Endothelial cell of umbilical vein (primary cell): ENCODE measurements at regions not wholly inside any gene's neighbourhood (a gene's known extent, or its start where the extent isn't known, plus 50 kb on each side); places are given as distances from the start of the nearest gene placed in this dataset.

Experiments used
- BruUV-seq: library from RNA; stranded (reverse); fragments of 400-500 nt; replicated peaks from 2 replicates; lab custom pipeline; 2021; lab: Mats Ljungman, UMichigan
- CTCF ChIA-PET: fragments of 300-600, 350-600 bp; sonication (Branson Sonifier 250); formaldehyde crosslinking; loops from one replicate; lab custom pipeline; 2021; ENCODE audit warnings: antibody characterized with exemption, inconsistent platforms; lab: Charles Lee
- POLR2A ChIA-PET: fragments of 300-600, 350-600 bp; sonication (Branson Sonifier 250); formaldehyde crosslinking; loops from one replicate; lab custom pipeline; 2021; ENCODE audit warnings: antibody characterized with exemption, inconsistent platforms; lab: Charles Lee
- DNase-seq: peaks from one replicate; pipeline ENCODE4 v3.0.0-alpha.2; 2011; ENCODE audit warnings: low read depth, low spot score
- FAIRE-seq: peaks from 2 replicates; lab custom pipeline; 2011; peaks lifted over from hg19 to GRCh38; lab: Jason Lieb, UNC
- H2AFZ ChIP-seq: 2 replicates; pipeline ENCODE4 v1.6.0; 2012; ENCODE audit warnings: low read depth, low read length, control low read depth, inconsistent platforms
- H3K27ac ChIP-seq: 2 replicates; pipeline ENCODE4 v1.5.1; 2011; ENCODE audit warnings: low read depth, mild to moderate bottlenecking, control low read depth, low read length, moderate library complexity; ENCODE audit not compliant: insufficient read depth
- H3K27me3 ChIP-seq, 2 experiments: 2 replicates each; pipeline versions ENCODE4 v1.6.0 to v1.6.1; 2011; ENCODE audit warnings: low read length in 2 of 2, mixed read lengths in 1 of 2; ENCODE audit not compliant: control insufficient read depth in 2 of 2, insufficient read depth in 2 of 2
- H3K36me3 ChIP-seq, 2 experiments: 2 replicates in 1 of 2; 3 replicates in 1 of 2; pipeline ENCODE4 v1.5.1; 2011; ENCODE audit warnings: low read length in 2 of 2, mild to moderate bottlenecking in 1 of 2, moderate library complexity in 1 of 2; ENCODE audit not compliant: control insufficient read depth in 2 of 2, insufficient read depth in 2 of 2; ENCODE audit errors: extremely low read depth in 1 of 2
- H3K4me1 ChIP-seq: 3 replicates; pipeline ENCODE4 v1.5.1; 2011; ENCODE audit warnings: mild to moderate bottlenecking, low read length; ENCODE audit not compliant: control insufficient read depth, insufficient read depth; ENCODE audit errors: extremely low read depth
- H3K4me2 ChIP-seq: 2 replicates; pipeline ENCODE4 v1.6.1; 2011; ENCODE audit warnings: low read length, control low read depth, mixed read lengths; ENCODE audit not compliant: insufficient read depth
- H3K4me3 ChIP-seq, 3 experiments: fragments of 200-600 bp in 1 of 3; sonication (generic), shearing (Covaris generic) in 1 of 3; replicated peaks in 1 of 3; 2 replicates each; pipeline ENCODE4 v1.5.1; 2011 to 2016; ENCODE audit warnings: control low read depth in 3 of 3, low read length in 3 of 3, mild to moderate bottlenecking in 2 of 3, inconsistent platforms in 1 of 3, low read depth in 1 of 3, moderate library complexity in 1 of 3; ENCODE audit not compliant: insufficient read depth in 1 of 3
- H3K79me2 ChIP-seq: 2 replicates; pipeline ENCODE4 v1.6.0; 2012; ENCODE audit warnings: low read length, inconsistent platforms; ENCODE audit not compliant: control insufficient read depth, insufficient read depth
- H3K9ac ChIP-seq: replicated peaks from 2 replicates; pipeline ENCODE3; 2011; ENCODE audit warnings: low read length, control low read depth; ENCODE audit not compliant: insufficient read depth; ENCODE audit errors: extremely low read depth
- H3K9me1 ChIP-seq: replicated peaks from 3 replicates; pipeline ENCODE4 v1.6.0; 2011; ENCODE audit warnings: mild to moderate bottlenecking, low read length; ENCODE audit not compliant: control insufficient read depth, insufficient read depth; ENCODE audit errors: extremely low read depth
- H3K9me3 ChIP-seq: replicated peaks from 2 replicates; pipeline ENCODE4 v1.5.1; 2012; ENCODE audit warnings: low read length, inconsistent platforms; ENCODE audit not compliant: control insufficient read depth, insufficient read depth
- H4K20me1 ChIP-seq: replicated peaks from 2 replicates; pipeline ENCODE3; 2011; ENCODE audit warnings: mild to moderate bottlenecking, low read length; ENCODE audit not compliant: control insufficient read depth, insufficient read depth; ENCODE audit errors: extremely low read depth
- CTCF ChIP-seq, 2 donors: IDR thresholded peaks; 1 replicate in 1 of 2; 2 replicates in 1 of 2; pipeline ENCODE4 v1.5.1; 2011; ENCODE audit warnings: low read length in 2 of 2, mild to moderate bottlenecking in 2 of 2, moderate library complexity in 2 of 2, control low read depth in 1 of 2, inconsistent platforms in 1 of 2, low read depth in 1 of 2; ENCODE audit not compliant: insufficient read depth in 1 of 2; ENCODE audit errors: extremely low read depth in 1 of 2
- EZH2 ChIP-seq: IDR thresholded peaks from 2 replicates; pipeline ENCODE4 v1.6.1; 2012; ENCODE audit warnings: borderline replicate concordance, low read depth, mild to moderate bottlenecking, moderate library complexity, low read length, inconsistent platforms; ENCODE audit not compliant: severe bottlenecking
- GATA2 ChIP-seq: IDR thresholded peaks from 2 replicates; pipeline ENCODE4 v1.7.0; 2011; ENCODE audit warnings: low read depth, mild to moderate bottlenecking, moderate library complexity, mixed read lengths, low read length; ENCODE audit not compliant: insufficient read length, insufficient read depth
- JUN ChIP-seq: IDR thresholded peaks from 2 replicates; pipeline ENCODE4 v1.6.1; 2011; ENCODE audit warnings: borderline replicate concordance, low read depth; ENCODE audit not compliant: insufficient read length, insufficient read depth
- MAX ChIP-seq: IDR thresholded peaks from 2 replicates; pipeline ENCODE4 v1.6.1; 2011; ENCODE audit not compliant: insufficient read depth, insufficient read length
- MYC ChIP-seq: IDR thresholded peaks from one replicate; pipeline ENCODE4 v1.6.1; 2011; ENCODE audit warnings: mild to moderate bottlenecking, low read depth, low read length
- POLR2A ChIP-seq: IDR thresholded peaks from 2 replicates; pipeline ENCODE4 v1.6.1; 2012; ENCODE audit warnings: low read depth, mild to moderate bottlenecking, control low read depth, low read length
- POLR2AphosphoS5 ChIP-seq: IDR thresholded peaks from 2 replicates; pipeline ENCODE4 v1.6.1; 2012; ENCODE audit warnings: low read depth, mild to moderate bottlenecking, control low read depth, low read length, moderate library complexity; ENCODE audit not compliant: insufficient read depth
- dilution Hi-C: fragments of 300-500 bp; cut with MboI; formaldehyde crosslinking; loops from one replicate; pipeline ENCODE4 v1.15.0; 2019; ENCODE audit warnings: low sequenced_read_pairs; ENCODE audit not compliant: extremely low pct_ligation_motif_present
- intact Hi-C: fragments of 100-400 bp; cut with micrococcal nuclease; formaldehyde crosslinking; loops from one replicate; pipeline ENCODE4 v1.10.0; 2022

- FAIRE-seq (no peak), DNase-seq (no peak)
- H3K27me3 ChIP-seq: no peaks in the 10 kb centered on the region
- H3K27ac ChIP-seq: no peak overlapping the region
- TF ChIP-seq JUN (no peak), MYC (no peak), EZH2 (no peak), POLR2AphosphoS5 (no peak), CTCF (IDR thresholded peaks at IDR 0.05; ENCODE audit: extremely low read depth in 1 of 2, insufficient read depth in 1 of 2, low read depth in 1 of 2, low read length in 2 of 2) (no peak), GATA2 (no peak), POLR2A (no peak)
- no peak overlapping the region for H2AFZ ChIP-seq
- no peaks in the 10 kb centered on the region for H3K9me3 ChIP-seq
- no peak overlapping the region for H3K4me3 ChIP-seq
- H3K79me2 ChIP-seq: no peaks in the 10 kb centered on the region
- no peak overlapping the region for H3K4me2 ChIP-seq
- H3K36me3 ChIP-seq: no peaks in the 10 kb centered on the region
- no TSS peak for BruUV-seq
- intact Hi-C loops: no loop called here
- H3K9me1 ChIP-seq: no peaks in the 10 kb centered on the region
- no peaks in the 10 kb centered on the region for H4K20me1 ChIP-seq
- ChIA-PET CTCF (interaction anchor here (1.4 kb wide), 1 partner anchor 11 kb away, joined by 4 read pairs; no protein-coding TSS in a partner anchor), POLR2A (no interaction called here)
- no peak overlapping the region for H3K9ac ChIP-seq
- dilution Hi-C loops: no loop called here
- no peaks in the 10 kb centered on the region for H3K4me1 ChIP-seq
These were observed 277.6 kb downstream of the ZEB2 start for GRCh38 chr2:144242311-144242710.

GRCh38 chr2:144241801-144242200, 278.1 kb downstream of the ZEB2 start:
- H3K4me2 ChIP-seq: no peak overlapping the region
- H3K9me1 ChIP-seq: no peaks in the 10 kb centered on the region
- no peak overlapping the region for H3K9ac ChIP-seq
- no peaks in the 10 kb centered on the region for H3K79me2 ChIP-seq
- H2AFZ ChIP-seq: no peak overlapping the region
- FAIRE-seq (no peak), DNase-seq (no peak)
- no peaks in the 10 kb centered on the region for H3K9me3 ChIP-seq
- BruUV-seq: no TSS peak
- H3K4me1 ChIP-seq: no peaks in the 10 kb centered on the region
- ChIA-PET CTCF (interaction anchor here (1.4 kb wide), 1 partner anchor 11 kb away, joined by 4 read pairs; no protein-coding TSS in a partner anchor), POLR2A (no interaction called here)
- no peak overlapping the region for H3K27ac ChIP-seq
- intact Hi-C loops: no loop called here
- H3K36me3 ChIP-seq: no peaks in the 10 kb centered on the region
- H3K27me3 ChIP-seq: no peaks in the 10 kb centered on the region
- no peaks in the 10 kb centered on the region for H4K20me1 ChIP-seq
- no peak overlapping the region for H3K4me3 ChIP-seq
- no peak for TF ChIP-seq POLR2A
- TF ChIP-seq POLR2AphosphoS5: no peak
- no peak for TF ChIP-seq MYC
- no peak for TF ChIP-seq MAX
- TF ChIP-seq JUN: no peak
- dilution Hi-C loops: no loop called here
